NB4 (cell line): ENCODE measurements at regions not wholly inside any gene's neighbourhood (a gene's known extent, or its start where the extent isn't known, plus 50 kb on each side); places are given as distances from the start of the nearest gene placed in this dataset.

Experiments
- DNase-seq: peaks from one replicate; pipeline ENCODE4 v3.0.0; 2010; ENCODE audit warnings: low read depth
- H3K4me3 ChIP-seq: one replicate; pipeline ENCODE4 v1.5.1; 2011; ENCODE audit warnings: mild to moderate bottlenecking, low read depth, low read length, moderate library complexity
- MAX ChIP-seq: IDR thresholded peaks from 2 replicates; pipeline ENCODE4 v1.6.1; 2011; ENCODE audit warnings: low read depth, low read length
- MYC ChIP-seq: IDR thresholded peaks from 2 replicates; pipeline ENCODE4 v1.6.1; 2011; ENCODE audit warnings: low read depth, low read length
- POLR2A ChIP-seq: IDR thresholded peaks from 2 replicates; pipeline ENCODE4 v1.6.1; 2011; ENCODE audit warnings: mild to moderate bottlenecking; ENCODE audit not compliant: insufficient read length; ENCODE audit errors: extremely low read depth
- TF ChIP-seq, protein P1 (sequence below): IDR thresholded peaks from one replicate; pipeline ENCODE4 v1.5.1; 2012; ENCODE audit warnings: low read depth, low read length

DNA sequence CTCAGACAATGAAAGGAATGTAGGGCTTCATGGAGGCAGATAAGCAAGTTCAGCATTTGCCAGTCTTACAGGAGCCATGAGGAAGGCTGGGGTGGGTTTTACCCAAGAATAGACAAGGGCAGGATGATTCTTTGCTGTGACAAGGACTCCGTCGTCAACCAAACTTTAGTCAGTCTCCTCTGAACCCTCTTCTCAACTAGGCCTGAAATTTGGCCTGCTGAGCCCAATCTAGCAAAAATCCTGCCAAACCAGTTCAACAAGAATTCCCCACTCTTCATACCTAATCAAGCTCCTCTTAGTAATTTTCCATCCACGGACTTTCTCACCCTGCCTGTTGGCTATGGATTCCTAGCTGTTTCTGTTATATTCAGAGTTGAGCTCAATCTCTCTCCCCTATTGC lies 280.5 kb downstream of the TBL1XR1 start:
- DNase-seq, result no peak
- TF ChIP-seq POLR2A, result no peak
- no peak for TF ChIP-seq MYC
- TF ChIP-seq MAX, result no peak
- TF ChIP-seq, protein P1, sequence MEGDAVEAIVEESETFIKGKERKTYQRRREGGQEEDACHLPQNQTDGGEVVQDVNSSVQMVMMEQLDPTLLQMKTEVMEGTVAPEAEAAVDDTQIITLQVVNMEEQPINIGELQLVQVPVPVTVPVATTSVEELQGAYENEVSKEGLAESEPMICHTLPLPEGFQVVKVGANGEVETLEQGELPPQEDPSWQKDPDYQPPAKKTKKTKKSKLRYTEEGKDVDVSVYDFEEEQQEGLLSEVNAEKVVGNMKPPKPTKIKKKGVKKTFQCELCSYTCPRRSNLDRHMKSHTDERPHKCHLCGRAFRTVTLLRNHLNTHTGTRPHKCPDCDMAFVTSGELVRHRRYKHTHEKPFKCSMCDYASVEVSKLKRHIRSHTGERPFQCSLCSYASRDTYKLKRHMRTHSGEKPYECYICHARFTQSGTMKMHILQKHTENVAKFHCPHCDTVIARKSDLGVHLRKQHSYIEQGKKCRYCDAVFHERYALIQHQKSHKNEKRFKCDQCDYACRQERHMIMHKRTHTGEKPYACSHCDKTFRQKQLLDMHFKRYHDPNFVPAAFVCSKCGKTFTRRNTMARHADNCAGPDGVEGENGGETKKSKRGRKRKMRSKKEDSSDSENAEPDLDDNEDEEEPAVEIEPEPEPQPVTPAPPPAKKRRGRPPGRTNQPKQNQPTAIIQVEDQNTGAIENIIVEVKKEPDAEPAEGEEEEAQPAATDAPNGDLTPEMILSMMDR, result no peak
- no peak overlapping the region for H3K4me3 ChIP-seq

- no peak for DNase-seq
- no peak overlapping the region for H3K4me3 ChIP-seq
- TF ChIP-seq POLR2A (no peak), MYC (no peak)
Measured at GRCh38 chr3:176914764-176915163, 282.5 kb downstream of the TBL1XR1 start.

DNA sequence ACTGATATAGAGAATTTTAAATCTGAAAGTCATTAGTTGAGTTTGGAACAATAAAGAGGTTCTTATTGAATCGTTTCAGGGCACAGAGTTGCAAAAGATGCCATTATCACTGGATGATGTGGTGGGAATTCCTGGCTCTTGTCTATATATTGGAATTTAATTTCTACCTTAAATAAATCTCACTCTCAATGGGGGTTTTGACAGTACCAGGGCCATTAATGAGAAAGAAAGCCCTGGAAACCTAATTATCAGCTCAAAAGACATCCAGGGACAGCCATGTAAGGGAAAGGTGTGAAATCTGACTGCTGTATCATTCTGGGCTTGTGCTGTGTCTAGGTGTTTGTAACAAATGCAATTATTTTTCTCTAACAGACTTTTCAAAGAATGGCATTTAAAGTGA lies 285.7 kb downstream of the TBL1XR1 start:
- no peak overlapping the region for H3K4me3 ChIP-seq
- no peak for DNase-seq
- TF ChIP-seq POLR2A, result no peak
- no peak for TF ChIP-seq MAX
- TF ChIP-seq, protein P1, result no peak
- TF ChIP-seq MYC, result no peak

DNA sequence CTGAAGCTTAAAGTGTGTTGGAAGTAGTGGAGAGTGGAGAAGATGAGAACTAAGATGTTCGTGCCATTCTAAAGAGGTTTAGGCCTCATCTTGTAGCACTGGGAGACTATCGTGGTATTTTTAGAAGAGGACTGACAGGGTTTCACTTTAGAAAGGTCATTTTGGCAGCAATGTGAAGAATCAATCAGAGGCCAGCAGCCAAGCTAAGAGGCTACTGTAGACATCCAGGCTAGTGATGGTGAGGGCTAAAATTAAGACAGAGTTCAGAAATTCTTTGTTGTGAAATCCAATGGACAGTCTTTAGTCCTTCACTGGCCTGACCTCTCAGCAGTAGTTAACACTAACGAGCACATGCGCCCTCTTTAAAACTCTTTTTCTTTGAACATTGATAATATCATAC lies 288.2 kb downstream of the TBL1XR1 start:
- TF ChIP-seq POLR2A (no peak), MAX (no peak), MYC (no peak)
- TF ChIP-seq, protein P1, result no peak
- DNase-seq, result no peak
- H3K4me3 ChIP-seq, result no peak overlapping the region

DNA sequence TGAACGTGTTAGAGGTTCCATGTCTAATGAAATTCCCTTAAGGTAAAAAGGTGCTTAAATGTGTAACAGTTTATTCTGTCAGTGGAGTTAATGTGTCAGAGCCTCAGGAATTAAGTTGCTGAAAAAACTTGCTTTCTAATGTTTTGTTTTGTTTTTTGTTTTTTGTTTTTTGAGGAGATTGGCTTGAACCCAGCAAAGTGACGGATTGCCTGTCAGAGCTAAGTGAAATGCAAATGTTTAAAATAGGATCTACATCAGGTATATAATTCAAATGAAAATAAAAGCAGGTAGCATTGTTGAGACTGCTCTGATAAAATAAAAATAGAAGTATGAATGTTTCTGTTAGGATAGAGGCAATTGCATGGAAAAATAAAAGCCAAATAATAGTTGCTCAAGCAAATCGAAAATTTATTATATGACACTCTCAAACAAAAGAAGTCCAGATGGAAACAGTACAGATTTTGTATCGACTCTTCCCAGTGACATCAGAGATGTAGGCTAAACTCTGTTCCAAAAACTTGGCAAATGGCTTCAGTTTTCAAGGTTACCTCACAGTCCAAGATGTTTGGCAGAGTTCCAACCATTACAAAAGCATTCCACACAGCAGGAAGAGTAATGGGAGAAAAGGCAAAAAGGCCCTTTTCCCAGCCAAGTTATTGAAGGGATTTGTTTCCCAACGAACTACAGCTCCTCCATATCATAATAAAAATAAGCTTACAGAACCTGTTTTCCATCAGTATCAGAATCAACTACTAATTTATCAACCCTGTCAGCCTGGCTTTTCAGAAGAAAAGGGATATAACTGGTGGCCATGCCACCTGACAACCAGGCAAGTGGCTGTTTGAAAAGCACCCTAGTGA lies 291.0 kb downstream of the TBL1XR1 start:
- no peak for DNase-seq
- no peak overlapping the region for H3K4me3 ChIP-seq
- TF ChIP-seq POLR2A (no peak), MYC (no peak), MAX (no peak)
- TF ChIP-seq, protein P1, result no peak

GRCh38 chr3:176905331-176905730 lies 292.0 kb downstream of the TBL1XR1 start:
- H3K4me3 ChIP-seq, result no peak overlapping the region
- no peak for TF ChIP-seq MAX
- TF ChIP-seq, protein P1, result no peak
- no peak for TF ChIP-seq POLR2A
- TF ChIP-seq MYC, result no peak
- DNase-seq, result no peak
